AG10803 (cell line): ENCODE measurements at regions not wholly inside any gene's neighbourhood (a gene's known extent, or its start where the extent isn't known, plus 50 kb on each side); places are given as distances from the start of the nearest gene placed in this dataset.

Source experiments
- DNase-seq: peaks from one replicate; pipeline ENCODE4 v3.0.0; 2010; ENCODE audit warnings: low read depth
- H3K4me3 ChIP-seq: 2 replicates; pipeline ENCODE4 v1.5.1; 2011; ENCODE audit warnings: mild to moderate bottlenecking, low read length, control low read depth
- TF ChIP-seq, protein P1 (sequence below): conservative IDR thresholded peaks from 2 replicates; pipeline ENCODE4 v1.5.1; 2011; ENCODE audit warnings: mild to moderate bottlenecking, low read length, control low read depth, inconsistent platforms

- TF ChIP-seq, protein P1, sequence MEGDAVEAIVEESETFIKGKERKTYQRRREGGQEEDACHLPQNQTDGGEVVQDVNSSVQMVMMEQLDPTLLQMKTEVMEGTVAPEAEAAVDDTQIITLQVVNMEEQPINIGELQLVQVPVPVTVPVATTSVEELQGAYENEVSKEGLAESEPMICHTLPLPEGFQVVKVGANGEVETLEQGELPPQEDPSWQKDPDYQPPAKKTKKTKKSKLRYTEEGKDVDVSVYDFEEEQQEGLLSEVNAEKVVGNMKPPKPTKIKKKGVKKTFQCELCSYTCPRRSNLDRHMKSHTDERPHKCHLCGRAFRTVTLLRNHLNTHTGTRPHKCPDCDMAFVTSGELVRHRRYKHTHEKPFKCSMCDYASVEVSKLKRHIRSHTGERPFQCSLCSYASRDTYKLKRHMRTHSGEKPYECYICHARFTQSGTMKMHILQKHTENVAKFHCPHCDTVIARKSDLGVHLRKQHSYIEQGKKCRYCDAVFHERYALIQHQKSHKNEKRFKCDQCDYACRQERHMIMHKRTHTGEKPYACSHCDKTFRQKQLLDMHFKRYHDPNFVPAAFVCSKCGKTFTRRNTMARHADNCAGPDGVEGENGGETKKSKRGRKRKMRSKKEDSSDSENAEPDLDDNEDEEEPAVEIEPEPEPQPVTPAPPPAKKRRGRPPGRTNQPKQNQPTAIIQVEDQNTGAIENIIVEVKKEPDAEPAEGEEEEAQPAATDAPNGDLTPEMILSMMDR, result no peak
- no peak overlapping the region for H3K4me3 ChIP-seq
- DNase-seq, result no peak
These were observed 54.0 kb upstream of the TMEM229A start for GRCh38 chr7:124086843-124087242.

GRCh38 chr7:124085179-124085578, 52.3 kb upstream of the TMEM229A start:
- no peak overlapping the region for H3K4me3 ChIP-seq
- TF ChIP-seq, protein P1, result no peak
- DNase-seq, result no peak

DNA sequence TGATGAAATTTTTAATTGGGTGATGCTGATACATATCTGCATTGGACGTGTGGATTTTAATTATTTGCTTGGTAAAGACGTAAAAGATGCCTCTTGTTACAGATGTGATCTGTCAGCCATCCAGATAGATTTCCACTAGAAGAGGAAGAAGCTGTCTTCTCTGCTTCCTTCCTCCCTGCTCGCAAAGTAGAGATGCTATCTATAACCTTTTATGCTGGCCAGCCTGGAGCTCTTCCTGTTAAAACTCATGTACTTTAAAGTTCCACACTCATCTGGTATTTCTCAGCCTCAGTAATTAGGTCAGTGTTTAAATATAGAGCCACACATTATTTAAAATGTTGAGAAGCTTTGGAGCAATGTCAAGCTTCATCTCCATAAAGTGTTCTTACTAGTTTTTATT, 51.2 kb upstream of the TMEM229A start:
- H3K4me3 ChIP-seq, result no peak overlapping the region
- TF ChIP-seq, protein P1, result no peak
- DNase-seq, result no peak
